ENCODE measurements at regions not wholly inside any gene's neighbourhood (a gene's known extent, or its start where the extent isn't known, plus 50 kb on each side); places are given as distances from the start of the nearest gene placed in this dataset.

- TF ChIP-seq CTCF (IDR thresholded peaks at IDR 0.05) (no peak), POLR2A (IDR thresholded peaks at IDR 0.05) (no peak)
Measured at GRCh38 chr9:14389657-14390056, 75.7 kb upstream of the NFIB start.

Measured in lower leg skin (tissue), 3 donors.